Glutamatergic neuron (in vitro differentiated cells): ENCODE measurements at regions not wholly inside any gene's neighbourhood (a gene's known extent, or its start where the extent isn't known, plus 50 kb on each side); places are given as distances from the start of the nearest gene placed in this dataset.

Experiments
- DNase-seq: peaks from one replicate; pipeline ENCODE4 v3.0.0; 2022
- H3K27ac Mint-ChIP-seq: one replicate; pipeline ENCODE4 v1.8.0; 2020; ENCODE audit warnings: mild to moderate bottlenecking, mixed read lengths, inconsistent platforms; ENCODE audit not compliant: unreplicated experiment
- H3K27me3 Mint-ChIP-seq: one replicate; pipeline ENCODE4 v1.8.0; 2020; ENCODE audit warnings: mild to moderate bottlenecking, moderate library complexity, mixed read lengths, inconsistent platforms; ENCODE audit not compliant: unreplicated experiment
- H3K36me3 Mint-ChIP-seq: one replicate; pipeline ENCODE4 v1.8.0; 2020; ENCODE audit warnings: mild to moderate bottlenecking, mixed read lengths, inconsistent platforms; ENCODE audit not compliant: unreplicated experiment
- H3K4me1 Mint-ChIP-seq: one replicate; pipeline ENCODE4 v1.8.0; 2020; ENCODE audit warnings: mild to moderate bottlenecking, low read depth, mixed read lengths, inconsistent platforms; ENCODE audit not compliant: unreplicated experiment
- H3K4me3 Mint-ChIP-seq: one replicate; pipeline ENCODE4 v1.8.0; 2020; ENCODE audit warnings: mild to moderate bottlenecking, mixed read lengths, inconsistent platforms; ENCODE audit not compliant: unreplicated experiment
- H3K9me3 Mint-ChIP-seq: one replicate; pipeline ENCODE4 v1.8.0; 2020; ENCODE audit warnings: mild to moderate bottlenecking, moderate library complexity, mixed read lengths, inconsistent platforms; ENCODE audit not compliant: unreplicated experiment
- CTCF ChIP-seq: fragments of 200-600 bp; sonication (generic); IDR thresholded peaks from one replicate; pipeline ENCODE4 v1.5.0; 2021; ENCODE audit not compliant: partially characterized antibody, unreplicated experiment

GRCh38 chr6:25061289-25061936 lies 125.7 kb upstream of the RIPOR2 start:
- Mint-ChIP-seq H3K4me3 (no peak overlapping the region), H3K27me3 (no peaks in the 10 kb centered on the region), H3K36me3 (no peaks in the 10 kb centered on the region), H3K27ac (no peak overlapping the region), H3K4me1 (no peaks in the 10 kb centered on the region), H3K9me3 (no peaks in the 10 kb centered on the region)
- no peak for DNase-seq
- no peak for TF ChIP-seq CTCF

GRCh38 chr6:25062070-25062811 lies 126.5 kb upstream of the RIPOR2 start:
- Mint-ChIP-seq H3K27me3 (no peaks in the 10 kb centered on the region), H3K27ac (no peak overlapping the region), H3K4me1 (no peaks in the 10 kb centered on the region), H3K4me3 (no peak overlapping the region), H3K9me3 (no peaks in the 10 kb centered on the region), H3K36me3 (no peaks in the 10 kb centered on the region)
- DNase-seq, result no peak
- no peak for TF ChIP-seq CTCF

- Mint-ChIP-seq H3K36me3 (no peaks in the 10 kb centered on the region), H3K27me3 (no peaks in the 10 kb centered on the region), H3K4me1 (no peaks in the 10 kb centered on the region), H3K9me3 (no peaks in the 10 kb centered on the region), H3K27ac (no peak overlapping the region), H3K4me3 (no peak overlapping the region)
- no peak for DNase-seq
- TF ChIP-seq CTCF, result no peak
Observed at GRCh38 chr6:25064006-25064405, 128.2 kb upstream of the RIPOR2 start.

- Mint-ChIP-seq H3K9me3 (no peaks in the 10 kb centered on the region), H3K4me1 (no peaks in the 10 kb centered on the region), H3K27me3 (no peaks in the 10 kb centered on the region), H3K4me3 (no peak overlapping the region), H3K36me3 (no peaks in the 10 kb centered on the region), H3K27ac (no peak overlapping the region)
- TF ChIP-seq CTCF, result no peak
- no peak for DNase-seq
Observed at GRCh38 chr6:25065666-25066065, 129.9 kb upstream of the RIPOR2 start.

- Mint-ChIP-seq H3K27ac (no peak overlapping the region), H3K4me1 (no peaks in the 10 kb centered on the region), H3K9me3 (no peaks in the 10 kb centered on the region), H3K36me3 (no peaks in the 10 kb centered on the region), H3K4me3 (no peak overlapping the region), H3K27me3 (no peaks in the 10 kb centered on the region)
- DNase-seq, result no peak
- TF ChIP-seq CTCF, result no peak
Observed at GRCh38 chr6:25066593-25066992, 130.8 kb upstream of the RIPOR2 start.
